ENCODE measurements at regions not wholly inside any gene's neighbourhood (a gene's known extent, or its start where the extent isn't known, plus 50 kb on each side); places are given as distances from the start of the nearest gene placed in this dataset.

DNA sequence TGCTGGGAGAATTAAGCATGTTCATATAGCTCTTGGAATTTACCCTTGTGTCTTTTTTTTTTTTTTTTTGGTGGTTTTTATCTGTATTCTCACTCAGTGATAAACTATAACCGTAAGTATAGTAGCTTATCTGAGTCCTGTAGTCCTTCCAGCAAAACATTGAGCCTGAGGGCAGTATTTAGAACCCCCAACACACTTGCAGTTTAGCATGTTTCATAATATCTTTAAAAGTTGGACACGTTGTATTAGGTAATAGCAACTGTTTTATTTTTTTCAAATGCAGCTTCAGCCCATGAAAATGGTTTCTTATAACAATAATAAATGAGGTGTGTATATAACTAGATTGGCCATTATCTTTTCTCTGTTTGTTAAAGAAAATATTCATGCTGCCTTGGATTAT lies 603.5 kb upstream of the HS6ST1 start:
- in situ Hi-C loops (cut with HindIII; ENCODE audit: extremely low pct_ligation_motif_present, low pct_unique_long_range_greater_than_20kb) (no loop called here), intact Hi-C loops (cut with micrococcal nuclease; ENCODE audit: unreplicated experiment) (no loop called here)
- 0% methylated on average over 2 of the region's 2 CpGs for WGBS (ENCODE audit: low lambda C conversion rate)
- TF ChIP-seq SCMH1 (CRISPR knock-in tag; IDR thresholded peaks at IDR 0.05; ENCODE audit: borderline replicate concordance), result no peak
- H3K27me3 ChIP-seq (ENCODE audit: control insufficient read depth in 1 of 2, insufficient read depth in 2 of 2, low read length in 2 of 2), result no peaks in the 10 kb centered on the region
- BruUV-seq (replicated peaks), result no TSS peak
- H3K9me3 ChIP-seq (ENCODE audit: low read length), result no peaks in the 10 kb centered on the region
- POLR2A ChIA-PET, result no interaction called here
- DNase-seq (ENCODE audit: low spot score) (no peak), ATAC-seq (no peak), FAIRE-seq (no peak)
- CTCF ChIA-PET (ENCODE audit: low intra/inter-chr PET ratio, low total read pairs), result no interaction called here
- no peaks in the 10 kb centered on the region for H3K79me2 ChIP-seq (ENCODE audit: insufficient read depth, low read length)
- no peak overlapping the region for H3K27ac ChIP-seq (ENCODE audit: extremely low read length, insufficient read depth, low read length)
- no peak overlapping the region for H3K4me3 ChIP-seq (replicated peaks in 1 of 3; ENCODE audit: insufficient read depth in 1 of 3, low read depth in 2 of 3, low read length in 3 of 3)
- H4K20me1 ChIP-seq (ENCODE audit: insufficient read depth, low read length), result no peaks in the 10 kb centered on the region
- no peak overlapping the region for H3K4me2 ChIP-seq (ENCODE audit: low read depth, low read length)
- H3K9ac ChIP-seq (ENCODE audit: insufficient read depth, low read depth, low read length), result no peak overlapping the region
- H2AFZ ChIP-seq (ENCODE audit: low read length), result no peak overlapping the region
- H3K4me1 ChIP-seq (ENCODE audit: insufficient read depth, low read length), result no peaks in the 10 kb centered on the region
- no peaks in the 10 kb centered on the region for H3K36me3 ChIP-seq (replicated peaks in 1 of 2; ENCODE audit: control insufficient read depth in 1 of 2, insufficient read depth in 2 of 2, low read length in 2 of 2)

DNA sequence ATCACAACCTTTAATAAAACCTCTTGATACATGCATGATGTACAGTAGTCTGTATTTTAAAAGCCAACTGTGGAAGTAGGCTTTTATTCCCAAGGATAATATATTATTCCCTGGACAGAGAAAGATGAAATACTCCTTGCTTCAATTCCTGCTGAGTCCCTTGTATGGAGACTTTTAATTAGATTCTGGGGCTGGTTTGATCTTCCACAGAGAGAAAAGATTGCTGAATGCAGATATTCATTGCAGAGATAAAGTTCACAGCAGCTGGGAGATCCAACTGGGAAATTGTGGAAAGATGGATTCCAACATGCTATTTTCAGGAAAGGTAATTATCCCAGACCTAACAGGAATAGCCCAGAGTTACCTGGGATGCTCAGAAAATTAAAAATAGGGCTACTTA lies 607.0 kb upstream of the HS6ST1 start:
- no peak overlapping the region for H3K27ac ChIP-seq (ENCODE audit: extremely low read length, insufficient read depth, low read length)
- no TSS peak for BruUV-seq (replicated peaks)
- CTCF ChIA-PET (ENCODE audit: low intra/inter-chr PET ratio, low total read pairs), result no interaction called here
- intact Hi-C loops (cut with micrococcal nuclease; ENCODE audit: unreplicated experiment), result no loop called here
- POLR2A ChIA-PET, result no interaction called here
- no peak for ATAC-seq
- H3K27me3 ChIP-seq (ENCODE audit: control insufficient read depth in 1 of 2, insufficient read depth in 2 of 2, low read length in 2 of 2), result no peaks in the 10 kb centered on the region
- H2AFZ ChIP-seq (ENCODE audit: low read length), result no peak overlapping the region
- no peaks in the 10 kb centered on the region for H3K4me1 ChIP-seq (ENCODE audit: insufficient read depth, low read length)
- DNase-seq (ENCODE audit: low spot score), result no peak
- no peak overlapping the region for H3K9ac ChIP-seq (ENCODE audit: insufficient read depth, low read depth, low read length)
- no peak overlapping the region for H3K4me2 ChIP-seq (ENCODE audit: low read depth, low read length)
- H3K79me2 ChIP-seq (ENCODE audit: insufficient read depth, low read length), result no peaks in the 10 kb centered on the region
- in situ Hi-C loops (cut with HindIII; ENCODE audit: extremely low pct_ligation_motif_present, low pct_unique_long_range_greater_than_20kb), result no loop called here
- no peak overlapping the region for H3K4me3 ChIP-seq (replicated peaks in 1 of 3; ENCODE audit: insufficient read depth in 1 of 3, low read depth in 2 of 3, low read length in 3 of 3)
- H3K36me3 ChIP-seq (replicated peaks in 1 of 2; ENCODE audit: control insufficient read depth in 1 of 2, insufficient read depth in 2 of 2, low read length in 2 of 2), result no peaks in the 10 kb centered on the region
- FAIRE-seq, result no peak
- H4K20me1 ChIP-seq (ENCODE audit: insufficient read depth, low read length), result no peaks in the 10 kb centered on the region
- H3K9me3 ChIP-seq (ENCODE audit: low read length), result no peaks in the 10 kb centered on the region
- TF ChIP-seq U2AF1 (optimal IDR thresholded peaks at IDR 0.05; ENCODE audit: low read depth, low read length) (no peak), RBFOX2 (IDR thresholded peaks at IDR 0.05; ENCODE audit: low read depth, low read length) (no peak), MAFG (CRISPR knock-in tag; IDR thresholded peaks at IDR 0.05) (no peak), ZNF333 (CRISPR knock-in tag; IDR thresholded peaks at IDR 0.05; ENCODE audit: borderline replicate concordance) (no peak), ZBTB42 (CRISPR knock-in tag; IDR thresholded peaks at IDR 0.05) (no peak), EED (CRISPR knock-in tag; IDR thresholded peaks at IDR 0.05) (no peak), TBL1XR1 (IDR thresholded peaks at IDR 0.05; ENCODE audit: borderline replicate concordance, low read length, partially characterized antibody) (no peak)
- TF ChIP-seq, protein P1, sequence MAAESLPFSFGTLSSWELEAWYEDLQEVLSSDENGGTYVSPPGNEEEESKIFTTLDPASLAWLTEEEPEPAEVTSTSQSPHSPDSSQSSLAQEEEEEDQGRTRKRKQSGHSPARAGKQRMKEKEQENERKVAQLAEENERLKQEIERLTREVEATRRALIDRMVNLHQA (CRISPR knock-in tag; IDR thresholded peaks at IDR 0.05), result no peak
- TF ChIP-seq, protein P2, sequence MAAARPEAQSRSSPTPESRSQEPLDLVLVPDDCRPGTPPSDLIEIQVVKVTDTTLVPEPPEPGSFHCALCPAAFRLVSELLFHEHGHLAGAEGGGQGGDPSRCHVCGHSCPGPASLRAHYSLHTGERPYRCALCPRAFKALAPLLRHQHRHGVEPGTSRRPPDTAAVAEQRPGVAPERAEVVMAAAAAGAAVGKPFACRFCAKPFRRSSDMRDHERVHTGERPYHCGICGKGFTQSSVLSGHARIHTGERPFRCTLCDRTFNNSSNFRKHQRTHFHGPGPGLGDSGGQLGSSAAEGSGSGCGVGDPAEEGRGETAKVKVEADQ (CRISPR knock-in tag; IDR thresholded peaks at IDR 0.05; ENCODE audit: borderline replicate concordance), result no peak
- TF ChIP-seq, protein P3, sequence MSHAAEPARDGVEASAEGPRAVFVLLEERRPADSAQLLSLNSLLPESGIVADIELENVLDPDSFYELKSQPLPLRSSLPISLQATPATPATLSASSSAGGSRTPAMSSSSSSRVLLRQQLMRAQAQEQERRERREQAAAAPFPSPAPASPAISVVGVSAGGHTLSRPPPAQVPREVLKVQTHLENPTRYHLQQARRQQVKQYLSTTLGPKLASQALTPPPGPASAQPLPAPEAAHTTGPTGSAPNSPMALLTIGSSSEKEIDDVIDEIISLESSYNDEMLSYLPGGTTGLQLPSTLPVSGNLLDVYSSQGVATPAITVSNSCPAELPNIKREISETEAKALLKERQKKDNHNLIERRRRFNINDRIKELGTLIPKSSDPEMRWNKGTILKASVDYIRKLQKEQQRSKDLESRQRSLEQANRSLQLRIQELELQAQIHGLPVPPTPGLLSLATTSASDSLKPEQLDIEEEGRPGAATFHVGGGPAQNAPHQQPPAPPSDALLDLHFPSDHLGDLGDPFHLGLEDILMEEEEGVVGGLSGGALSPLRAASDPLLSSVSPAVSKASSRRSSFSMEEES (CRISPR knock-in tag; IDR thresholded peaks at IDR 0.05), result no peak
- TF ChIP-seq, protein P4, sequence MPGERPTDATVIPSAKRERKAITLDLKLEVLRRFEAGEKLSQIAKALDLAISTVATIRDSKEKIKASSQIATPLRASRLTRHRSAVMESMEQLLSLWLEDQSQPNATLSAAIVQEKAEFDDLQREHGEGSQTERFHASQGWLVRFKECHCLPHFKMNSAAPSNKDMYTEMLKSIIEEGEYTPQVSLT (CRISPR knock-in tag; IDR thresholded peaks at IDR 0.05; ENCODE audit: borderline replicate concordance, low read depth), result no peak
- TF ChIP-seq, protein P5, sequence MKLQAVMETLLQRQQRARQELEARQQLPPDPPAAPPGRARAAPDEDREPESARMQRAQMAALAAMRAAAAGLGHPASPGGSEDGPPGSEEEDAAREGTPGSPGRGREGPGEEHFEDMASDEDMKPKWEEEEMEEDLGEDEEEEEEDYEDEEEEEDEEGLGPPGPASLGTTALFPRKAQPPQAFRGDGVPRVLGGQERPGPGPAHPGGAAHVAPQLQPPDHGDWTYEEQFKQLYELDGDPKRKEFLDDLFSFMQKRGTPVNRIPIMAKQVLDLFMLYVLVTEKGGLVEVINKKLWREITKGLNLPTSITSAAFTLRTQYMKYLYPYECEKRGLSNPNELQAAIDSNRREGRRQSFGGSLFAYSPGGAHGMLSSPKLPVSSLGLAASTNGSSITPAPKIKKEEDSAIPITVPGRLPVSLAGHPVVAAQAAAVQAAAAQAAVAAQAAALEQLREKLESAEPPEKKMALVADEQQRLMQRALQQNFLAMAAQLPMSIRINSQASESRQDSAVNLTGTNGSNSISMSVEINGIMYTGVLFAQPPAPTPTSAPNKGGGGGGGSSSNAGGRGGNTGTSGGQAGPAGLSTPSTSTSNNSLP (IDR thresholded peaks at IDR 0.05; ENCODE audit: low read depth, low read length), result no peak
